Liver (tissue), 7 donors: ENCODE measurements at regions not wholly inside any gene's neighbourhood (a gene's known extent, or its start where the extent isn't known, plus 50 kb on each side); places are given as distances from the start of the nearest gene placed in this dataset.
"Not testable (repeated sequence)": the region's sequence is repeated elsewhere in the genome, so short reads cannot be mapped to it uniquely, and the experiment has no call there.

Experiments used
- DNase-seq: peaks from one replicate; pipeline ENCODE4 v3.0.0-alpha.2; 2017; ENCODE audit warnings: low spot score
- H3K27ac ChIP-seq, 2 donors: one replicate each; pipeline ENCODE4 v1.7.0; 2013; ENCODE audit warnings: inconsistent platforms in 2 of 2, low read length in 2 of 2, control low read depth in 1 of 2, low read depth in 1 of 2, mild to moderate bottlenecking in 1 of 2
- H3K27me3 ChIP-seq, 4 donors: one replicate each; pipeline versions ENCODE4 v1.6.1 to v1.7.0; 2013; ENCODE audit warnings: low read length in 3 of 4, inconsistent platforms in 1 of 4, mild to moderate bottlenecking in 1 of 4, moderate library complexity in 1 of 4; ENCODE audit not compliant: control insufficient read depth in 4 of 4, insufficient read depth in 4 of 4
- H3K36me3 ChIP-seq, 4 donors: one replicate each; pipeline versions ENCODE4 v1.6.1 to v1.7.0; 2013; ENCODE audit warnings: low read length in 3 of 4, mild to moderate bottlenecking in 3 of 4, low read depth in 1 of 4, moderate library complexity in 1 of 4; ENCODE audit not compliant: control insufficient read depth in 4 of 4, insufficient read depth in 3 of 4
- H3K4me1 ChIP-seq, 4 donors: one replicate each; pipeline versions ENCODE4 v1.6.1 to v1.7.0; 2013; ENCODE audit warnings: low read length in 3 of 4, mild to moderate bottlenecking in 3 of 4, moderate library complexity in 1 of 4; ENCODE audit not compliant: control insufficient read depth in 4 of 4, insufficient read depth in 4 of 4
- H3K4me3 ChIP-seq, 3 donors: one replicate each; pipeline versions ENCODE4 v1.6.1 to v1.7.0; 2013; ENCODE audit warnings: low read length in 3 of 3, control low read depth in 1 of 3, low read depth in 1 of 3, mild to moderate bottlenecking in 1 of 3
- H3K9ac ChIP-seq, 2 donors: one replicate each; pipeline ENCODE4 v1.7.0; 2013; ENCODE audit warnings: low read length in 2 of 2, mild to moderate bottlenecking in 2 of 2, moderate library complexity in 2 of 2, control low read depth in 1 of 2, low read depth in 1 of 2
- H3K9me3 ChIP-seq, 4 donors: one replicate each; pipeline versions ENCODE4 v1.6.1 to v1.7.0; 2013; ENCODE audit warnings: low read length in 3 of 4; ENCODE audit not compliant: control insufficient read depth in 4 of 4
- ATF3 ChIP-seq: IDR thresholded peaks from 2 replicates; pipeline ENCODE4 v1.6.1; 2016; ENCODE audit warnings: antibody characterized with exemption
- EGR1 ChIP-seq, 2 donors: IDR thresholded peaks; 2 replicates each; pipeline ENCODE4 v1.6.1; 2016 to 2018; ENCODE audit warnings: antibody characterized with exemption in 2 of 2, low read depth in 2 of 2
- FOXA1 ChIP-seq: IDR thresholded peaks from 2 replicates; pipeline ENCODE4 v1.6.1; 2016; ENCODE audit warnings: antibody characterized with exemption
- GABPA ChIP-seq, 2 donors: IDR thresholded peaks in 1 of 2; conservative IDR thresholded peaks in 1 of 2; 2 replicates each; pipeline ENCODE4 v1.6.1; 2016; ENCODE audit warnings: antibody characterized with exemption in 2 of 2, mild to moderate bottlenecking in 1 of 2, moderate library complexity in 1 of 2
- HNF4A ChIP-seq, 2 donors: conservative IDR thresholded peaks; 2 replicates each; pipeline ENCODE4 v1.6.1; 2016; ENCODE audit warnings: antibody characterized with exemption in 2 of 2, mild to moderate bottlenecking in 2 of 2
- HNF4G ChIP-seq: IDR thresholded peaks from 2 replicates; pipeline ENCODE4 v1.6.1; 2016; ENCODE audit warnings: antibody characterized with exemption
- RAD21 ChIP-seq, 2 donors: IDR thresholded peaks; 2 replicates each; pipeline ENCODE4 v1.6.1; 2016; ENCODE audit warnings: antibody characterized with exemption in 2 of 2, mild to moderate bottlenecking in 2 of 2
- REST ChIP-seq: IDR thresholded peaks from 2 replicates; pipeline ENCODE4 v1.6.1; 2016; ENCODE audit warnings: antibody characterized with exemption, mild to moderate bottlenecking
- RXRA ChIP-seq, 2 donors: IDR thresholded peaks; 2 replicates each; pipeline ENCODE4 v1.6.1; 2017 to 2018; ENCODE audit warnings: antibody characterized with exemption in 2 of 2, mild to moderate bottlenecking in 1 of 2
- YY1 ChIP-seq: IDR thresholded peaks from 2 replicates; pipeline ENCODE4 v1.6.1; 2016; ENCODE audit warnings: antibody characterized with exemption, mild to moderate bottlenecking
- WGBS: extraction: QIAGEN DNeasy Blood & Tissue Kit; methylation state at CpG from one replicate; pipeline ENCODE4 v1.1.7; 2013; 5-methylcytosine and 5-hydroxymethylcytosine counted together
- donor health status: healthy.
- donor health status: healthy.
- donor health status: healthy.
- donor health status: healthy.

DNA sequence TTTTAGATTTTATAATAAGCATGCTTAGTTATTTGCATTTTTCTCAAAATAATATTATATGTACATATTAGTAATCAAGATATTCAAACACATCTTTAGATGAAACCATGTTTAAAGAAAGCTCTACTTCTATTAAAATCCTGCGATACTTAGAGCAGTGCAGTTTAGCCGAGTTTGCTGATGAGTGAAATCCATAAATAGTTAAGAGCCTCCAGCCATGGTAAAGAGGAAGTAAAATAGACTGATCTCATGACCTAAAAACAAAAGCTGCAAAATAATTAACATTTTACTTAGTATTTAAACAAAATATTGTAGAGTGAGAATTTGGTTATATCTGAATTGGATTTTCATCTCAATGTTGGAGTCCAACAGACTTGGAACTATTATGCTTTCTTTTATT, 147.4 kb upstream of the NRIP1 start:
- Histone ChIP-seq H3K27ac (no peak overlapping the region), H3K27me3 (no peaks in the 10 kb centered on the region), H3K36me3 (no peaks in the 10 kb centered on the region), H3K4me3 (no peak overlapping the region), H3K4me1 (peaks cover 2 to 34% (median 30%) of the 10 kb centered on the region in 4 donors), H3K9me3 (no peaks in the 10 kb centered on the region), H3K9ac (no peak overlapping the region)
- WGBS: 56% methylated on average over 2 of the region's 2 CpGs
- DNase-seq: no peak
- TF ChIP-seq RAD21 (IDR thresholded peaks at IDR 0.05) (no peak), RXRA (IDR thresholded peaks at IDR 0.05) (no peak), EGR1 (IDR thresholded peaks at IDR 0.05; ENCODE audit: low read depth in 2 of 2) (no peak), YY1 (no peak), FOXA1 (no peak), HNF4G (no peak), REST (no peak)

DNA sequence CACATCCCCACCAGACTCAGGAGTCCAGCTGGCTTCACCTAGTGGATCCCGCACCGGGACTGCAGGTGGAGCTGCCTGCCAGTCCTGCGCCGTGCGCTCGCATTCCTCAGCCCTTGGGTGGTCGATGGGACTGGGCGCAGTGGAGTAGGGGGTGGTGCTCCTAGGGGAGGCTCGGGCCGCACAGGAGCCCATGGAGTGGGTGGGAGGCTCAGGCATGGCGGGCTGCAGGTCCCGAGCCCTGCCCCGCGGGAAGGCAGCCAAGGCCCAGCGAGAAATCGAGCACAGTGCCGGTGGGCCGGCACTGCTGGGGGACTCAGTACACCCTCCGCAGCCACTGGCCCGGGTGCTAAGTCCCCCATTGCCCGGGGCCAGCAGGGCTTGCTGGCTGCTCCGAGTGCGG, 153.7 kb upstream of the NRIP1 start:
- no CpG with 5 or more reads among the region's 23 CpGs for WGBS
- H3K27ac ChIP-seq, H3K36me3 ChIP-seq, H3K4me3 ChIP-seq, H3K9ac ChIP-seq, DNase-seq, H3K9me3 ChIP-seq, H3K27me3 ChIP-seq: not testable (repeated sequence)
- peaks cover 5 to 29% (median 22%) of the 10 kb centered on the region in 4 donors for H3K4me1 ChIP-seq

DNA sequence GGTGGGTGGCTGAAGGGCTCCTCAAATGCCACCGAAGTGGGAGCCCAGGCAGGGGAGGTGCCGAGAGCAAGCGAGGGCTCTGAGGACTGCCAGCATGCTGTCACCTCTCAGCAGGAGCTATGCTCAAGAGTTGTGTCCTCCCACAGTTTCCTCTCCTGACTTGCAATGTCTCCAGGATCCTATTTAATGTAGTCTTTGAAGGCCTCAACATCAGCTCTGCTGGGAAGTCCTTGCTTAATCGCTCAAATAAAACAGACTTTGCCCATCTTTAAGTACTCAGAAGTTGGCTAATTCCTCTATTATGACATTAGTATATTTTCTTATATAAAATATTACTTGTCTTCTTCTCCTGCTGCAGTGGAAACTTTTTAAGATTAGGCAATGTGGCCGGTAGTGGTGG, 154.2 kb upstream of the NRIP1 start:
- WGBS: 73% methylated on average over 2 of the region's 5 CpGs
- no peak for DNase-seq
- H3K36me3 ChIP-seq: no peaks in the 10 kb centered on the region
- H3K27ac ChIP-seq: no peak overlapping the region
- no peaks in the 10 kb centered on the region for H3K27me3 ChIP-seq
- no peaks in the 10 kb centered on the region for H3K9me3 ChIP-seq
- H3K4me3 ChIP-seq: no peak overlapping the region
- no peak for TF ChIP-seq HNF4G
- TF ChIP-seq HNF4A (conservative IDR thresholded peaks at IDR 0.05): peak in 1 of 2 donors; percentile 8
- H3K4me1 ChIP-seq: peaks cover 5 to 29% (median 22%) of the 10 kb centered on the region in 4 donors
- H3K9ac ChIP-seq: no peak overlapping the region

DNA sequence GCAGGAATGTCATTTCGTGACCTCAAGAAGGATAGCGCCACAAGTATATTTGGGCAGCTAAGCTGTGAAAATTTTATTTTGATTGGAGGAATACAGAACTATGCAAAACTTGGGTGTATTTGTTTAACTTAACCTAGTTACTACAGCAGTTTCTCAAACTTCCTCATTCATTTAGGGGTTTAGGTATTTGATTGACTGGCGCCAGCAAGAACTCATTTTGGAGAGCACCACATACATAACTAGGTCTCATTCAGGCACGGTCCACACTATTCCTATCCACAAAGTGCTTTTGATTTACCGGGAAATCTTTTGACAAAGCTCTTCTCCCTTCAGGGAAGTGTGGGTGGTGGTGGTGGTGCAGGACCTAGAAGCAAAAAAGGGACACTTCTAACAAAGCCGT, 155.1 kb upstream of the NRIP1 start:
- H3K27me3 ChIP-seq: no peaks in the 10 kb centered on the region
- H3K9ac ChIP-seq: no peak overlapping the region
- TF ChIP-seq EGR1 (IDR thresholded peaks at IDR 0.05; ENCODE audit: low read depth in 2 of 2) (no peak), HNF4G (no peak), FOXA1 (no peak), GABPA (IDR thresholded peaks at IDR 0.05 in 1 of 2, conservative IDR thresholded peaks at IDR 0.05 in 1 of 2) (no peak), ATF3 (no peak)
- H3K9me3 ChIP-seq: no peaks in the 10 kb centered on the region
- peaks cover 7 to 29% (median 22%) of the 10 kb centered on the region in 4 donors for H3K4me1 ChIP-seq
- H3K4me3 ChIP-seq: no peak overlapping the region
- no peaks in the 10 kb centered on the region for H3K36me3 ChIP-seq
- peak overlapping the region in 1 of 2 donors; percentile 15 for H3K27ac ChIP-seq
- no peak for DNase-seq
- 60% methylated on average over 6 of the region's 6 CpGs for WGBS
